ENCODE measurements at regions not wholly inside any gene's neighbourhood (a gene's known extent, or its start where the extent isn't known, plus 50 kb on each side); places are given as distances from the start of the nearest gene placed in this dataset.
A peak's percentile ranks its signal among the peaks of the same experiment; 100 is the strongest.

DNA sequence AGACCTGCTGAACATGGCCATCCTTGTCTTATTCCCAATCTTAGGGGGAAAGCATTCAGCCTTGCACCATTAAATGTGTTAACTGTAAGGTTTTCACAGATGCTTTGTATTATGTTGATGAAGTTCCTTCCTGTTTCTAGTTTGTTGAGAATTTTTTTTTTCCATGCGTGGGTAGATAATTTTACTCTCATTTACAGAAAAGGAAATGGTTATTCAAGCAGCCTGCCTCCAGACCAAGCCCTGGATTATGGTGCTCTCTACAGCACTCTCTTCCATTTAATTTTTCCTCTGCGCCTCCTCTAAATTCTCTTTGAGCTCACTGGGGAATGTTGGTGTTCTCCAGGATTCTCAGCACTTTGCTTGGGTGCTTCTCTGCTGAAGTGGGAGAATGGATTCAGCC, 179.3 kb upstream of the PZP start:
- DNase-seq (ENCODE audit: low read depth in 1 of 2, low spot score in 1 of 2), result no peak
- no peak overlapping the region for H3K4me3 ChIP-seq (replicated peaks; ENCODE audit: insufficient read depth, low read length)
- TF ChIP-seq, protein P1, sequence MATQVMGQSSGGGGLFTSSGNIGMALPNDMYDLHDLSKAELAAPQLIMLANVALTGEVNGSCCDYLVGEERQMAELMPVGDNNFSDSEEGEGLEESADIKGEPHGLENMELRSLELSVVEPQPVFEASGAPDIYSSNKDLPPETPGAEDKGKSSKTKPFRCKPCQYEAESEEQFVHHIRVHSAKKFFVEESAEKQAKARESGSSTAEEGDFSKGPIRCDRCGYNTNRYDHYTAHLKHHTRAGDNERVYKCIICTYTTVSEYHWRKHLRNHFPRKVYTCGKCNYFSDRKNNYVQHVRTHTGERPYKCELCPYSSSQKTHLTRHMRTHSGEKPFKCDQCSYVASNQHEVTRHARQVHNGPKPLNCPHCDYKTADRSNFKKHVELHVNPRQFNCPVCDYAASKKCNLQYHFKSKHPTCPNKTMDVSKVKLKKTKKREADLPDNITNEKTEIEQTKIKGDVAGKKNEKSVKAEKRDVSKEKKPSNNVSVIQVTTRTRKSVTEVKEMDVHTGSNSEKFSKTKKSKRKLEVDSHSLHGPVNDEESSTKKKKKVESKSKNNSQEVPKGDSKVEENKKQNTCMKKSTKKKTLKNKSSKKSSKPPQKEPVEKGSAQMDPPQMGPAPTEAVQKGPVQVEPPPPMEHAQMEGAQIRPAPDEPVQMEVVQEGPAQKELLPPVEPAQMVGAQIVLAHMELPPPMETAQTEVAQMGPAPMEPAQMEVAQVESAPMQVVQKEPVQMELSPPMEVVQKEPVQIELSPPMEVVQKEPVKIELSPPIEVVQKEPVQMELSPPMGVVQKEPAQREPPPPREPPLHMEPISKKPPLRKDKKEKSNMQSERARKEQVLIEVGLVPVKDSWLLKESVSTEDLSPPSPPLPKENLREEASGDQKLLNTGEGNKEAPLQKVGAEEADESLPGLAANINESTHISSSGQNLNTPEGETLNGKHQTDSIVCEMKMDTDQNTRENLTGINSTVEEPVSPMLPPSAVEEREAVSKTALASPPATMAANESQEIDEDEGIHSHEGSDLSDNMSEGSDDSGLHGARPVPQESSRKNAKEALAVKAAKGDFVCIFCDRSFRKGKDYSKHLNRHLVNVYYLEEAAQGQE (IDR thresholded peaks at IDR 0.05; ENCODE audit: insufficient replicate concordance, low read depth), result no peak
- TF ChIP-seq POLR2AphosphoS5 (IDR thresholded peaks at IDR 0.05; ENCODE audit: low read depth) (no peak), GABPA (IDR thresholded peaks at IDR 0.05; ENCODE audit: low read depth) (no peak), SPI1 (IDR thresholded peaks at IDR 0.05; ENCODE audit: borderline replicate concordance, low read depth) (no peak)
- TF ChIP-seq, protein P2, sequence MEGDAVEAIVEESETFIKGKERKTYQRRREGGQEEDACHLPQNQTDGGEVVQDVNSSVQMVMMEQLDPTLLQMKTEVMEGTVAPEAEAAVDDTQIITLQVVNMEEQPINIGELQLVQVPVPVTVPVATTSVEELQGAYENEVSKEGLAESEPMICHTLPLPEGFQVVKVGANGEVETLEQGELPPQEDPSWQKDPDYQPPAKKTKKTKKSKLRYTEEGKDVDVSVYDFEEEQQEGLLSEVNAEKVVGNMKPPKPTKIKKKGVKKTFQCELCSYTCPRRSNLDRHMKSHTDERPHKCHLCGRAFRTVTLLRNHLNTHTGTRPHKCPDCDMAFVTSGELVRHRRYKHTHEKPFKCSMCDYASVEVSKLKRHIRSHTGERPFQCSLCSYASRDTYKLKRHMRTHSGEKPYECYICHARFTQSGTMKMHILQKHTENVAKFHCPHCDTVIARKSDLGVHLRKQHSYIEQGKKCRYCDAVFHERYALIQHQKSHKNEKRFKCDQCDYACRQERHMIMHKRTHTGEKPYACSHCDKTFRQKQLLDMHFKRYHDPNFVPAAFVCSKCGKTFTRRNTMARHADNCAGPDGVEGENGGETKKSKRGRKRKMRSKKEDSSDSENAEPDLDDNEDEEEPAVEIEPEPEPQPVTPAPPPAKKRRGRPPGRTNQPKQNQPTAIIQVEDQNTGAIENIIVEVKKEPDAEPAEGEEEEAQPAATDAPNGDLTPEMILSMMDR (IDR thresholded peaks at IDR 0.05; ENCODE audit: insufficient read depth, low read length), result no peak
- no peaks in the 10 kb centered on the region for H3K27me3 ChIP-seq (ENCODE audit: insufficient read depth, poor library complexity, severe bottlenecking)
- H3K27ac ChIP-seq (replicated peaks), result peak overlapping the region; percentile 17; the same call in 1 of the 2 replicates

DNA sequence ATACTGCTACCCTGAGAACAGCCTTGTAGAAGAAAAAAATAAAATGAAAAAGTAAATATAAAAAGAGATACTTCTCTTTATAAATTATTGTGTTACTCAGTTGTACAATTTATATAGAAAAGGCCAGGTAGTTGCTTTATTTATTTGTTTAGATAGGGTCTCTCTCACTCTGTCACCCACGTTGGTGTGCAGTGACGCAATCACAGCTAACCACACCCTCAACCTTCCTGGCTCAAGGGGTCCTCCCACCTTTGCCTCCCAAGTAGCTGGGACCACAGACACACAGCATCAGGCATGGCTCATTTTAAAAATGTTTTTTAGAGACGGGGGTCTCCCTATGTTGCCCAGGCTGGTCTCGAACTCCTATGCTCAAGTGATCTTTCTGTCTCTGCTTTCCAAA, 175.4 kb upstream of the PZP start:
- no peak for DNase-seq (ENCODE audit: low read depth in 1 of 2, low spot score in 1 of 2)
- no peaks in the 10 kb centered on the region for H3K27me3 ChIP-seq (ENCODE audit: insufficient read depth, poor library complexity, severe bottlenecking)
- TF ChIP-seq POLR2AphosphoS5 (IDR thresholded peaks at IDR 0.05; ENCODE audit: low read depth), result no peak
- TF ChIP-seq GABPA (IDR thresholded peaks at IDR 0.05; ENCODE audit: low read depth), result no peak
- no peak for TF ChIP-seq SPI1 (IDR thresholded peaks at IDR 0.05; ENCODE audit: borderline replicate concordance, low read depth)
- TF ChIP-seq, protein P1 (IDR thresholded peaks at IDR 0.05; ENCODE audit: insufficient replicate concordance, low read depth), result no peak
- TF ChIP-seq, protein P2 (IDR thresholded peaks at IDR 0.05; ENCODE audit: insufficient read depth, low read length), result no peak
- H3K27ac ChIP-seq (replicated peaks), result no peak overlapping the region
- no peak overlapping the region for H3K4me3 ChIP-seq (replicated peaks; ENCODE audit: insufficient read depth, low read length)

DNA sequence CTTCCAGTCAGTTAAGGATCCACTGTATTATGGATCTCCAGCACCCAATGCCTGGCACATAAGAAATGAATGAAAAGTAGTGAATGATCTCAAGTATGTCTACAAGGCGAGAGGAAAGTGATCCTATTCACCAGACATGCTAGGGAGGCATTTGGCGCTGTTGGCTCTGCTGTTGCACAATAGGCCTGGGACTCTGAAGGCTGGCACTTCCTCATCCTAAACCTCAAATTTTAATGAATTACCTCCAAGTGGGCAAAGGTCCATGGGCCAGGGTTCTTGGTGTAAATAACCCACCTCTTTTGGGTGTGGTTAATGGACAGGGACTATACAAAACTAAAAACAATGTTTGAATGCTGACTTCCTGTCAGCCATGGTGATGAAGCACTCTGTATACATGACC, 173.4 kb upstream of the PZP start:
- Histone ChIP-seq H3K27ac (replicated peaks) (peak overlapping the region; percentile 60), H3K4me3 (replicated peaks; ENCODE audit: insufficient read depth, low read length) (no peak overlapping the region), H3K27me3 (ENCODE audit: insufficient read depth, poor library complexity, severe bottlenecking) (no peaks in the 10 kb centered on the region)
- DNase-seq (ENCODE audit: low read depth in 1 of 2, low spot score in 1 of 2), result peak; percentile 68 to 88
- TF ChIP-seq, protein P2 (IDR thresholded peaks at IDR 0.05; ENCODE audit: insufficient read depth, low read length), result no peak
- TF ChIP-seq SPI1 (IDR thresholded peaks at IDR 0.05; ENCODE audit: borderline replicate concordance, low read depth) (peak; percentile 99), POLR2AphosphoS5 (IDR thresholded peaks at IDR 0.05; ENCODE audit: low read depth) (peak; percentile 44; the same call in 1 of the 2 replicates)

DNA sequence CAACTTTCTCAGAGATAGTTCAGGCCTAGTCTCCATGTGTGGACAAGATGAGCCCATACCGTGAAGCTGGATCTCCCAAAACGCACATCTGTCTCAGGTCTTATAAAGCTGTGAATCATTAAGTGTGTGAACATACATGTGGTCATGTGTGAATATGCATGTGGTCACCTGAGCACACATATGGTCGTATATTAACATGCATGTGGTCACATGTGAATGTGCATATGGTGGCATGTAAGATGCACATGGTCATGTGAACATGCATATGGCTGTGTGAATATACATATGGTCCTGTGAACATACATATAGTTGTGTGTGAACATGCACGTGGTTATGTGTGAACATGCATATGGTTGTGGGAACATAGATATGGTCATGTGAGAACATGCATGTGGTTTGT, 172.5 kb upstream of the PZP start:
- no peak for TF ChIP-seq POLR2AphosphoS5 (IDR thresholded peaks at IDR 0.05; ENCODE audit: low read depth)
- TF ChIP-seq, protein P1 (IDR thresholded peaks at IDR 0.05; ENCODE audit: insufficient replicate concordance, low read depth), result no peak
- TF ChIP-seq GABPA (IDR thresholded peaks at IDR 0.05; ENCODE audit: low read depth), result no peak
- TF ChIP-seq, protein P2 (IDR thresholded peaks at IDR 0.05; ENCODE audit: insufficient read depth, low read length), result no peak
- no peak for TF ChIP-seq SPI1 (IDR thresholded peaks at IDR 0.05; ENCODE audit: borderline replicate concordance, low read depth)
- Histone ChIP-seq H3K27ac (replicated peaks) (peak overlapping the region; percentile 60), H3K27me3 (ENCODE audit: insufficient read depth, poor library complexity, severe bottlenecking) (no peaks in the 10 kb centered on the region), H3K4me3 (replicated peaks; ENCODE audit: insufficient read depth, low read length) (no peak overlapping the region)
- no peak for DNase-seq (ENCODE audit: low read depth in 1 of 2, low spot score in 1 of 2)

All from HL-60 (cell line).